ENCODE measurements at regions not wholly inside any gene's neighbourhood (a gene's known extent, or its start where the extent isn't known, plus 50 kb on each side); places are given as distances from the start of the nearest gene placed in this dataset.

DNA sequence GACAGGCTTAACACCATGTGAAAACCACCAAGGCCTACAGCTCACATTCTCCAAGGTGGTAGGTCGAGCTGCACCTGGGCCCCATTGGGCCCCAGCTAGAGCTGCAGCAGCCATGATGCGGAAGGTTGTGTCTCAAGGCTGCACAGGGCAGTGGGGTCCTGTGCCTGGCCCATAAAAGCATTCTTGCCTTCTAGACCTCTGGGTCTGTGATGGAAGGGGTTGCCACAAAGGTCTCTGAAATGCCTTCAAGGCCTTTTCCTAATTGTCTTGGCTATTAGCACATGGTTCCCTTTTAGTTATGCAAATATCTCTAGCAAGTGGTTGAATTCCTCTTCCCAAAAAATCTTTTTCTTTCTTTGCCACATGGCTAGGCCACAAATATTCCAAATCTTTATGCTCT, 52.5 kb upstream of the C11orf58 start:
- DNase-seq (ENCODE audit: low read depth), result no peak

DNA sequence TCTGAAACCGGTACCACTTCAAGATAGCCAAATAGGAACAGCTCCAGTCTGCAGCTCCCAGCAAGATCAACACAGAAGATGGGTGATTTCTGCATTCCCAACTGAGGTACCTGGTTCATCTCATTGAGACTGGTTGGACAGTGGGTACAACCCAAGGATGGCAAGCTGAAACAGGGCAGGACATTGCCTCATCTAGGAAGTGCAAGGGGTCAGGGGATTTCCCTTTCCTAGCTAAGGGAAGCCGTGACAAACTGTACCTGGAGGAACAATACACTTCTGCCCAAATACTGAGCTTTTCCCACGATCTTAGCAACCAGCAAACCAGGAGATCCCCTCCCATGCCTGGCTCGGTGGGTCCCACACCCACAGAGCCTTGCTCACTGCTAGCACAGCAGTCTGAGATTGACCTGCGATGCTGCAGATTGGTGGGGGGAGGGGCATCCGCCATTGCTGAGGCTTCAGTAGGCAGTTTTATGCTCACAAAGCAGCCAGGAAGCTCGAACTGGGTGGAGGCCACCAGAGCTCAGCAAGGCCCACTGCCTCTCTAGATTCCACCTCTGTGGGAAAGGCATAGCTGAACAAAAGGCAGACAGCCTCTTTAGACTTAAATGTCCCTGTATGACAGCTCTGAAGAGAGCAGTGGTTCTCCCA, 59.9 kb upstream of the C11orf58 start:
- no peak for DNase-seq (ENCODE audit: low read depth)

DNA sequence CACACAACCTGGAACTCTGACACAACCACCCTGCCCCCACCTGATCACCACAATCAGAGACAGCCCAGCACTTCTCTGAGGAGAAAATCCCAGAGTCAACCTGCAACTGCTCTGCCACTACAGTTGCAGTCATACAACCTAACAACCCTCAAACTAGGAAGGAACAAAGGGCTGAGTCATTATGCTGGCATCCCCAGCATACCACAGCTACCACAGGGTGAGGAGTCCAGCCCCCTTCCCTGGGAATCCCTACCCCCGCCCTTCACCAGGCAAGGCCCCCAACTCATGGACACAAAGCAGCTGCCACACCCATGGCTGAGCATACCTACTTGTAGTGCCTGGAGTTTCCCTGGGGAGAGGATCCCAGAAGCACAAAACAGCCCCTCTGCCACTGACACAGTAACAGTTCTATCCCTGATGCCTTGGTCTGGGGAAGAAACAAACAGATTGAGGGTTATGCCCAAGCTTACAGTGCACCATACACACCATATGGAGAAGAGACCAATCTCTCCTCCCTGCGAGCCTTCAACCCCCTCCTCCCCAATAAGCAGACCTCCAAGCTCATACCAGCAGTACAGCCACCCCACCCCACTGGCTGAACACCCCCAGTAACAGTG, 68.5 kb upstream of the C11orf58 start:
- DNase-seq (ENCODE audit: low read depth), result no peak

DNA sequence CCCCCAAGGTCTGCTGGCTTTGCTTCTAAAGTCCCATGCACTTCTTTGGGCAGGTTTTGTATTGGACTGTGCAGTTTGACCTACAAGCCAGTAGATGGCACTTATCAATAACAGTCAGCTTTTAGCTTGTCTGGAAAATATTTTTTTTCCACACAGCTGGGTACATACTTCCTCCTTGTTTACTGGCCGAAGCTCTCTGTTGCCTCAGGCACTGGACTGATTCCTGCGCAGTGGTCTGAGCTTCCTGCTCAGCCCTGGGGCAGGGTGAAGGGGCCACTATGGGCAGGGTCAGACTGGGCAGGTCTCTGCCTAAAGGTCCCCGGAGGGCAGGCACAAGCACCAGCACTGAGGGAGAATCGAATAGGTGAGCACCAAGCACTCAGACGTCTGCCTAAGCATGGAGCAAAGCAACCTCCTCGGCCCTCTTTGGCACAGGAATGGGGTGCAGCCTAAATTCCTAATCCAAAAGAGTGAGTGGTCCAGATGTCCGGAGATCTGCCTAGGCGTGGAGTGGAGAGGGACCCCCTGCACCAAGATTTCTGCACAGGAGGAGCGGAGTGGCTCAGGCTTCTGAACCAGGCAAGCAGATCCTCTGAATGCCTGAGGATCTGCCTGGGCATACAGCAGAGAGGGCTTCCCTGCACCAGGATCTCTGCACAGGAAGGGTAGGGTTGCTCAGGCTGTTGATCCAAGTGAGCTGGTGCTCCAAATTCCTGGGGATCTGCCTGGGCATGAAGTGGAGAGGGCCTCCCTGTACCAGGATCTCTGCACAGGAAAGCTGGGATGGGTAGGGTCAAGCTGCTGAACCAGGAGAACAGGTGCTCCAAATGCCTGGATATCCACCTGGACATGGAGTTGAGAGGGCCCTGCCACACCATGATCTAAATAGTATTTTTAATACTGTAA, 105.9 kb upstream of the C11orf58 start:
- DNase-seq (ENCODE audit: low read depth), result no peak

DNA sequence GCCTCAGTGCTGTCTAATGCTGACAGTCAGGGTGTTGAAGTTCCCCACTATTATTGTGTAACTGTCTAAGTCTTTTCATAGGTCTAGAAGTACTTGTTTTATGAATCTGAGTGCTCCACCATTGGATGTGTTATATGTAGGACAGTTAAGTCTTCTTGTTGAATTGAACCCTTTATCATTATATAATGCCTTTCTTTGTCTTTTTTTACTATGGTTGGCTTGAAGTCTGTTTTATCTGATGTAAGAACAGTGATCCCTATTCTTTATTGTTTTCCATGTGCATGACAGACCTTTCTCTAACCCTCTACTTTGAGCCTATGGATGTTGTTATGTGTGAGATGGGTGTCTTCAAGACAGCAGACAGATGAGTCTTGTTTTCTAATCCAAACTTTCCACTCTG, 107.8 kb upstream of the C11orf58 start:
- DNase-seq (ENCODE audit: low read depth), result no peak

DNA sequence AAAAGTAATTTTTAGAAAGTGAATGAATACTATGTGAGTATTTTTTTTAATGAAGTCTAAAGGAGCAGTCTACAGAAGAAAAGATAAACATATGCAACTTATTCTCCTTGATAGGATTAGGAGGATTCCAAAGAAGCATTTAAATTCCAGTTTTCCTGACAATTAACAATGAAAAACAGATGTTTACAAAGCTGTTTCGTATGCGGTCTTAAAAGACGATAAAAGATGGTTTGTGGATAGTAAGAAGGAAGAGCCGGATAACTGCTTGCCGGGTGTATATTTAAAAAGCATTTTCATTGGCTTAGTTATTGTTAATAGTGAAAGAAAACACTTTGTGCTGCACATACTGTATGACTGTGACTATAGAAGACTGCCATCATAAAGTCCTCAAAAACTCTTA, 120.0 kb upstream of the C11orf58 start:
- no peak for DNase-seq (ENCODE audit: low read depth)

DNA sequence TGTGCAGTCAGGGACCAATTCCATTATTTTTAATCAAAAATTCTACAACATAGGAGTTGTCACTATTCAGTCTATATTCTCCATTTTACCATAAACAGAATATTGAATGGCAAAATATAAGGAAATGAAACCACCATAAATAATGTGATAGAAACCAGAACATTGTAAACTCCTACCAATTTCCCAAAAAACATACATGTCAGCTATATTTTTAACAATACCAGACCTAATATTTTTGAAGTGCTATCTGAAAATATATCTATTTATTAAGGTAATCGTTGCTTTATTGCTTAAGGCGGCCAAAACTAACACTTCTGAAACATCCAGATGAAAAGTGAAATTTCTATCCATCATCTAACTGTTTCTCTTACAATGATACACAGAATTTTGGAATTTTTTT, 123.0 kb upstream of the C11orf58 start:
- DNase-seq (ENCODE audit: low read depth), result no peak

DNA sequence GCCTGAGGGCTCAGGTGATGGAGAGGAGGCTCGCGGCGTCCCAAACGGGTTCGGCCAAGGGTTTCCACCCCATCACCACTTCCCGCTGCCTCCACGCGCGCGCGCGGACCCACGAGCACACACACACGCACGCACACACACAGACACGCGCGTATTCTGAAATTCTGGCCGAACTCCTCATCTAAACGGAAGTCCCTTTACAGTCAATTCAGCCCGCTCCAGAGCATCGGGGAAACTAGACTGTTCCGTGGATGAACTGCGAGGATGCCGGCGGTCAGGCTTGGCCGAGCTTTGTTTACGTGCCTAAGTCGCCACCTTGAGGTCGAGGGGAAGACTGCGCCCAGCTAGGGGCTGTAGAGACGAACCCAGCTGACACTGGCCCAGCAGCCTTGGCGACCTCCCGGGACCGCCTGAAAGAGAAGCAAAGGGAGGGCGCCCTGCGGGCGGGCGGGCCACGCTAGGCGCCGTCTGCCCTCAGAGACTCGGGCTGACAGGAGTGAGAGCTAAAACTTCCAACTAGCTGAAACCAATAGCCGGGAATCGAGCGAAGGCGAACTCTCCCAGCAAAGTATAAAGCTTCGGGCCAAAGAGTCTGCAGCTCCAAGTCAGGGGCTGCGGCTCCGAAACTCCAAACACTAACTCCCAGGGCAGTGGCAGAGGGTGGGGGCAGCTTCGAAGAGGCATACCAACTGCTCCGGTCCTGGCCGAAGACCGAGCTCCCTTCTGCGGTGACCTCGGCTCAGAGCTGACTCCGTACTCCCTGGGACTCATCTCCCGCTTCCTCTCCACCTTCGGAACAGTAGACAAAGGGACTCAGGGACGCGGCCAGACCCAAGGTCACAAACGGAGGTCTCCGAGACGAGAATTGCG, 124.7 kb upstream of the C11orf58 start:
- peak; percentile 70 for DNase-seq (ENCODE audit: low read depth)

DNA sequence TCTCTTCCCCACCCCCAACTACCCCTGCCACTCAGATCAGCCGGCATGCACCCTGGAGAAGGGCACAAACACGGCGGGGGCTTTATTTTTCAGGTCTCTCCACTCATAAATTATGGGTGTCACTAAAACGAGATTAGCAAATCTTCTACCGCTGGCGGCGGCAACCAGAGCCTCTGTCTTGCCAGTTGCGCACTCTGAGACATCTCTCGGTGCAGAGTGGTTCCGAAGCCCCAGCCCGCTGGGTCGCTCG, 125.3 kb upstream of the C11orf58 start:
- no peak for DNase-seq (ENCODE audit: low read depth)

DNA sequence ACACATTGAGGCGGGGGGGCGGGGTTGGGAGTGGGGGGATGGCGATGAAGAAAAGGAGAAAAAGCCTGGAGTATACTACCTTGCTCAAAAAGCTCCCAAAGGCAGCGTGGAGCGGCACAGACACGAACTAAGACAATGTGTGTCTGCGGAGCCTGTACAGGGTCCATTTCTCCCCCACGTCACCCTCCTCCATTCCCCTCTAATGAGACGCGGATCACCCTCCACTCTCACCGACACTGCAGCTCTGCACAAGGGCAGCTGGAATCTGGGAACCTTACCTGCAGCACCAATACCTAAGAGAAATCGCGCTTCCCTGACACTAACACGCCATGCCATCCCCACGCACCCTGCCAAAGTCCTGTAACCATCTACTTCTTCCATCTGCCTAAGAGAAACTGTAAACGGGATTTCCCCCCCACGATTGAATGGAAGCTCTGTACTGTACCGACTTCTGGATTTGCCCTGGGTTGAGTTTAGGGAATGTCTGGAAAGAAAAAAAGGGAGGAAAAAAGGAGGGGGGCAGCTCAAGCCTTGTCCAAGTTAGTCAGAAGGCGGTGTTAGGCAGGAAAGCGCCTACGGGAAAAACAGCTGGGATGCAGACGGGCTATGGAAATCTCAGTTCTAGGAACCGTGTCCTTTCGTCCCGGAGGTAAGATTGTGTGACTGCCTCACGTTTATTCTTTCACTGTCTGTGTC, 125.7 kb upstream of the C11orf58 start:
- DNase-seq (ENCODE audit: low read depth), result no peak

DNA sequence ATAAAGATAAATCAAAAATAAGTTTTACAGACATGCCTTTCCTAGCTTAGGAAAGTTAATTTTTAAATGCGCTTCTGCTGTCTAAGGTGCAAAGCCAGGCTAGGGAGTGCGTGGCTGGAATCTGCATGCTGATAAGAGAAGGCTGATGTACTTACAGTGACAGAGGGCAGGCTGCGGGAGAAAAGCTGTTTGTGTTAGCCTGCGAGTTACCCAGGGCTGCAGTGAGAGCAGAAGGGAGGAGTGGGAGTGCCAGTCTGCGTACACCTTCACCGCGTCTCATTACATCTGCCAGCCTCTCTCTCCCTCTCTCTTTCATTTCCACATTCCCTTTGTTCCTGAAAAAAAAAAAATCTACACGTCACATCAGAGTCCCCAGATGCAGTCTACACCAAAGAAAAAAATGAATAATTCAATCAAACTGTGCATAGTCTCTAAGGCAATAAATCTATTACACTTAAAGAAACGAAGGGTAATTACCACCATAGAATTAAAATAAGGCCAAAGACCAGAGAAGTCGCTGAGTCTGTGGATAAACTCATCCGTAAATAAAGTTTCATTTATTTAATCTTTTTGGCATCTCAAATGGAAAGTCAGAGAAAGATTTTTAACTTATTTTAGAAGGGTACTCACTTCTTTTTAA, 126.4 kb upstream of the C11orf58 start:
- DNase-seq (ENCODE audit: low read depth), result no peak

DNA sequence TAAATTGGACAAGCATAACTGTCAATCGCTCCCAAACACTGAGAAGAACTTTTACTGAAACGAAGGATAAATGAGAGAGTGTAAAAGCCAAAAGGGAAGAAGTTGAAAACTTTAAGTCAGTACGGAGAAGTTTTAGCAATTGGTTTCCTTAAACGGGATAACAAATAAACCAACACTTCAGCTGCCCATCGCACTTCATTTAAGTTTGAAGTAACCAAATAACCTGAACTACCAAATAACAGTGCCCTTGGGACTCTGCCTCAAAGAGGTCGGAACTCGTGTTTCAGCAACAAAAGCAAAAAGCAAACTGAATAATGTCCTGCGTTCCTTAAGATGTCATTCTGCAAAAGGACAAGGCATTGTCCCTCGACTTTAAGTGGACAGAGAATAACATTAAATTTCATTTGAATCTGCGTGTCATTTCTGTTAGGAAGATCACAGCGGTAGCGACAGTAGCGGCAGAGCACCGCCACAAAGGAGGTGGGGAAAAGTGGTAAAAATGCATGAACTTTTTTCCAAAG, 127.0 kb upstream of the C11orf58 start:
- no peak for DNase-seq (ENCODE audit: low read depth)

DNA sequence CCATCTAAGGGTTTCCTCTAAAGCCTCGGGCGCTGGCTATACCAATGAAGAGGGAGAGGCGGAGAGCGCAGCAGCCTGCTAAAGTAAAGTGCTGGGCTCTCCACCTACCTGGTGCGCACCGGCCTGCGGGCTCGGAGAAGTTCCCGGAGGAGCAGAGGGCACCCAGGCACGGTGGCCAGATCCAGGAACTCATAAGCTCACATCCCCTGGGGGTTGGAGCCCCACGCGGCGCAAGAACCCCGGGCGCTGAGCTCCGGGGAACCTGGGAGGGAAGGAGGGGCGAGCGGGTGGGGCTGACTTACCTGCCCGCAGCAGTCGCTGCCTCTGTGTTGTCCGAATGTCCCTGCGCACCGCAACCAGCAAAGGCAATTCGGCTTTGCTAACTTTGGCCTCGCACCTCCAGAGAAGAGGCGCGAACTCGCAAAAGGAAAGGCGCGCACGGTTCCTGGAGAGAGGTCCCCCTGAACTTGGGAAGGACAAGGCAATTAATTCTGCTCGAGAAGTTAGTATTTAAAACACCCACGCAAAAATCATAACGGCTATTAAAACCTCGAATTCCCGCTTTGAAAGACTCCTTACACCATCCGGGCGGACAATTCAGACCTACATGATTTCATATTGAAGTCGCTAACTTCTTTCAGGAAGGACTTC, 127.6 kb upstream of the C11orf58 start:
- DNase-seq (ENCODE audit: low read depth), result no peak

DNA sequence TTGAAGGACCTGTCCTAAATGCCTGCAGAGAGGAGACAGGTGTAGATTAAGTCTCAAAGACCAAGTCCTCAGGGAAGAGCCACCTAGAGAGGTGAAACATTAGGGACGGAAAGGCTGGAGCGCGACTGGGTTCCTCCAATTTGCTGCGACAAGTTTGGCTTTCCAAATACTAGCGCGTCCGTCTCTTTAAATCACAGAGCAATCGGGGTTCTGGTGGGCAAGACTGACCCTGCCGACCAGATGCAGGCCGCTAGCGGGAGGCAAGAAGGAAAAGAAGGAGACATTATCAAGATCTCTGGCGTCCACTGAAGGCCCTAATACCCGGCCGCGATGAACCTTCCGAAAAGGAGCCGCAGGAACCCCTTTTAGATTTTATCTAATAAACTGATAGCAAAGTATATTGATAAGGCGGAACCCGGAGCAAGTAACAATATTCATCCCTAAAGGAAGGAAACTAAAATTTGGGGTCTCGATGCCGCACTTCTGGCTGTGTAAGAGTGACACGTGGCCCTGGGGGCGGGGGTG, 128.2 kb upstream of the C11orf58 start:
- no peak for DNase-seq (ENCODE audit: low read depth)

DNA sequence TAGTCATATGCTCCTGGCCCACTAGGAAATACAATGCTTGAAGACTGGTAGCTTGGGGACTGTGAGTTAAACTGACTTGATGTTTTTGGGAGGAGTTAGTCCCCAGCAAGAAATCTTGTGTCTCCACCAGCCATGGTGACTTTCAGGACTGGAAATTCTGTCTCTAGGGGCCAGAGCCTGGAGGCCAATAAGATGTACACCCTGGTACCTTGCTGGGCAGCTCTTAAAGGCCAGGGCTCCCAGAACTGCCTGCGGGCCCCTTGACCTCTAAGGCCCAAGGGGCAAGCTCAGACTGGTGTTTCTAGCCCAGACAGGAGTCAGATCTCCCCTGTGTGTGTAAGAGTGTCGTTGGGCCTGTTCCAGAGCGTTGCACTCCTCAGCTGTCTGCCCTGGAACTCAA, 128.7 kb upstream of the C11orf58 start:
- no peak for DNase-seq (ENCODE audit: low read depth)

DNA sequence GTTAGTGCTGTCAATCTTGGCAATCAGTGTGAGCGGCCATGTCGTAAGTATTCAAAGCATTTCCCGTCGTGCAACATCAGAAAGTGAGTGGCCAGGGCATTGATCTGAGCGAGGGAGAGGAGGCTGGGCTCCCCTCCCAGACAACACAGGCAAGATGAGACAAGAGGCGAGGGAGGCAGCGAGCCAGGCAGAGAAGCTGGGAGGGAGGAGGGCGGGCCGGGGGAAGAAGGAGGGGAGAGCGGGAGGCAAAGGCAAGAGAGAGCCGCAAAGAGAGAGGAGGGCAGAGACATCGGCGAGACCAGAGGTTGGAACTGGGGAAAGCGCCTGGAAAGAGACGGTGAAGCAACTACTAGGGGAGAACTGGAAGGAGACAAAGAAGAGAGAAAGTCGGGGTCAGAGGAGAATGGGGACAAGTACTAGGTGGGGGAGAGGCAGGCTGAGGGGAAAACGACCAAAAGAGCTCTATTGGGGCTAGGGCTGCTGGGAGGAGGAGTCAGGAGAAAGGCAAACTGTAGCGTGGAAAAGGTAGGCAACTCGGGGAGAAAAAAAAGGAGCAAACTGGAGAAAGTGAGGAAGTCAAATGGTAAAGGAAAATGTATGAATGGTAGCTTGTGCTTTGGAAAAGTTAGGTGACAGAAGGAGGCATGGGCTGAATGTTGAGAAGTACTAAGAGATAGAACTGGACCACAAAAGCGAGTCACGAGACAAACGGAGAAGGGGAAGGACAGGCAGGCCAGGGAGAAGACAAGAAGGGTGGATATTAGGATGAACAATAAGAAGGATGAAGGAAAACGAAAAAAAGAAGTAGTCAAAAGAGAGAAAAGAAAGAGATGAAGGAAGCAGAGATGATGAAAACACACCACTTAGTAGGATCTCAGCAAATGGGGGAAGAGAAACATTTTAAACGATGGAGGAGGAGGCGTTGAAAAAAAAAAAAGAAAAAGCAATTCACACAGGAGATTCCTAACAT, 130.5 kb upstream of the C11orf58 start:
- peak; percentile 52 for DNase-seq (ENCODE audit: low read depth)

DNA sequence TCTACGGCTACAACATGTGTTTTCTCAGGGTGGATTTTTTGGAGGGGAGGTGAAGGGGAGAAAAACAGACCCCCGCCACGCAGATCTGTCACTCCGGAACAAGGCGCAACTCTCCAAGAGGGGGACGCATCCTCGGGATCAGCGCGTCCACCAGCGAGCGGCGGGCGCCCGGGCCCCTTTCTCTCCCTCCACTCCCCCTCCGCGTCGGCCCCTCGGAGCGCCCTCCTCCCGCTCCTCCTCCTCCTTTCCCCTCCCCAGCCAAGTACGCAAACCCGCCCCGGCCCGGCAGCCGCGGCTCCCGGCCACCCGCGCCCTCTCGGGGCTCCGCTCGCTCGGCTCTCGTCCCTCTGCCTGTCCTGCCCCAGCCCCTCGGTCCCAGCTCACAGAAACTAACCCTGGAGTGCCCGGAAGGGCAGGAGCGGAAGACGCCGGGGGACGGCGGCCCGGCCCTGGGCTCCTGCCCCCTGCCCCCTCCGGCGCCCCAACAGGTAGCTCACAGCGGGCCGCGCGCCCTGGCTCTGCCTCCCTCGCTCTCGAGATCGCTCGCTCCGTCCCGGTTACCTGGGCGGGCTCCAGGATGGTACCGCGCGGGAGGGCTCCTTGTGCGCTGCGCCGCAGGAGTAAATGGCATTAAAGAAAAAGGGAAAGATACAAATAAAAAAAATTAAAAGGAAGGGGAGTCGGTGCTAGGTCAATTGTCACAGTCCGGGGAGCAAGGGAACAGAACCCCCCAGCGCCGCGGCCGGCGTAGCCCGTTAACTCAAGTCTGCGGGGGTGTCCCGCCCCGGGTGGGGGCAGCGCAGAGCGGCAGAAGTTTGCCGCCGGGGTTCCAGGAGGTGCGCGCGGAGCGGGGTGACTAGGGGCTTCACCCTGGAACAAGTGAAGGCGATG, 131.4 kb upstream of the C11orf58 start:
- no peak for DNase-seq (ENCODE audit: low read depth)
